ENCODE measurements at regions not wholly inside any gene's neighbourhood (a gene's known extent, or its start where the extent isn't known, plus 50 kb on each side); places are given as distances from the start of the nearest gene placed in this dataset.

GRCh38 chr5:60540856-60541805, 158.8 kb downstream of the DEPDC1B start:
- no peaks in the 10 kb centered on the region for H3K36me3 ChIP-seq
- H3K27me3 ChIP-seq (replicated peaks in 1 of 7), result no peaks in the 10 kb centered on the region
- no peak overlapping the region for H3K4me3 ChIP-seq
- H3K9me3 ChIP-seq, result no peaks in the 10 kb centered on the region
- 43 to 56% (median 50%) methylated on average over 5 of the region's 5 CpGs for WGBS, 5 donors
- intact Hi-C loops (cut with DNase I; ENCODE audit: low total_unique reads), result no loop called here
- peak overlapping the region in 3 of 8 donors; percentile 19 to 28 (median 26) for H3K27ac ChIP-seq
- DNase-seq, result no peak
- TF ChIP-seq CTCF (IDR thresholded peaks at IDR 0.05 in 8 of 11, conservative IDR thresholded peaks at IDR 0.05 in 3 of 11), result no peak
- no peak for TF ChIP-seq POLR2AphosphoS5 (IDR thresholded peaks at IDR 0.05)
- no peak for TF ChIP-seq POLR2A (IDR thresholded peaks at IDR 0.05)
- H3K4me1 ChIP-seq, result peaks cover 9 to 41% (median 18%) of the 10 kb centered on the region in 6 donors

- Histone ChIP-seq H3K36me3 (no peaks in the 10 kb centered on the region), H3K4me1 (peaks cover 9 to 41% (median 16%) of the 10 kb centered on the region in 6 donors), H3K4me3 (no peak overlapping the region), H3K27ac (peak overlapping the region in 4 of 8 donors; percentile 23 to 49 (median 38)), H3K9me3 (no peaks in the 10 kb centered on the region), H3K27me3 (replicated peaks in 1 of 7) (no peaks in the 10 kb centered on the region)
- TF ChIP-seq POLR2A (IDR thresholded peaks at IDR 0.05) (no peak), POLR2AphosphoS5 (IDR thresholded peaks at IDR 0.05) (no peak), CTCF (IDR thresholded peaks at IDR 0.05 in 8 of 11, conservative IDR thresholded peaks at IDR 0.05 in 3 of 11) (no peak)
- intact Hi-C loops (cut with DNase I; ENCODE audit: low total_unique reads), result no loop called here
- WGBS, 5 donors, result 68 to 73% (median 71%) methylated on average over 1 of the region's 1 CpG
- no peak for DNase-seq
Measured at GRCh38 chr5:60538955-60539866, 160.8 kb downstream of the DEPDC1B start.

GRCh38 chr5:60538426-60538825, 161.5 kb downstream of the DEPDC1B start:
- TF ChIP-seq POLR2AphosphoS5 (IDR thresholded peaks at IDR 0.05) (no peak), POLR2A (IDR thresholded peaks at IDR 0.05) (no peak), CTCF (IDR thresholded peaks at IDR 0.05 in 8 of 11, conservative IDR thresholded peaks at IDR 0.05 in 3 of 11) (no peak)
- Histone ChIP-seq H3K27me3 (replicated peaks in 1 of 7) (no peaks in the 10 kb centered on the region), H3K27ac (peak overlapping the region in 2 of 8 donors; percentile 47 to 49), H3K36me3 (no peaks in the 10 kb centered on the region), H3K4me1 (peaks cover 9 to 41% (median 16%) of the 10 kb centered on the region in 6 donors), H3K9me3 (no peaks in the 10 kb centered on the region), H3K4me3 (no peak overlapping the region)
- intact Hi-C loops (cut with DNase I; ENCODE audit: low total_unique reads), result no loop called here
- DNase-seq, result no peak
- 78 to 90% (median 88%) methylated on average over 2 of the region's 2 CpGs for WGBS, 5 donors

Data from spleen (tissue), 11 donors.